NCI-H2107 treated with DMSO at 0.1 percent for 48 hours (cell line): ENCODE measurements at regions not wholly inside any gene's neighbourhood (a gene's known extent, or its start where the extent isn't known, plus 50 kb on each side); places are given as distances from the start of the nearest gene placed in this dataset.

ENCODE experiments used
- DNase-seq: peaks from one replicate; lab custom pipeline; 2025; ENCODE audit not compliant: unreplicated experiment; lab: John Stamatoyannopoulos, UW

GRCh38 chr11:127219704-127220103, 219.1 kb upstream of the KIRREL3 start:
- DNase-seq: no peak

GRCh38 chr11:127218275-127218608, 217.7 kb upstream of the KIRREL3 start:
- DNase-seq: no peak

- no peak for DNase-seq
These were observed 217.1 kb upstream of the KIRREL3 start for GRCh38 chr11:127217452-127218274.

- DNase-seq: no peak
These were observed 205.2 kb upstream of the KIRREL3 start for GRCh38 chr11:127205688-127206217.

- DNase-seq: no peak
These were observed 202.9 kb upstream of the KIRREL3 start for GRCh38 chr11:127203490-127203889.

GRCh38 chr11:127202105-127202504, 201.5 kb upstream of the KIRREL3 start:
- DNase-seq: no peak

- DNase-seq: no peak
These were observed 198.8 kb upstream of the KIRREL3 start for GRCh38 chr11:127199306-127199801.

- no peak for DNase-seq
These were observed 195.0 kb upstream of the KIRREL3 start for GRCh38 chr11:127195501-127196120.

GRCh38 chr11:127194521-127194920, 194.0 kb upstream of the KIRREL3 start:
- no peak for DNase-seq

- DNase-seq: no peak
These were observed 193.4 kb upstream of the KIRREL3 start for GRCh38 chr11:127193950-127194349.

GRCh38 chr11:127191689-127192088, 191.1 kb upstream of the KIRREL3 start:
- peak; percentile 3 for DNase-seq

GRCh38 chr11:127191261-127191660, 190.7 kb upstream of the KIRREL3 start:
- DNase-seq: no peak

- peak; percentile 45 for DNase-seq
These were observed 182.1 kb upstream of the KIRREL3 start for GRCh38 chr11:127182586-127183203.

GRCh38 chr11:127157225-127157624, 156.7 kb upstream of the KIRREL3 start:
- no peak for DNase-seq

GRCh38 chr11:127149410-127149809, 148.8 kb upstream of the KIRREL3 start:
- DNase-seq: no peak

- DNase-seq: no peak
These were observed 142.7 kb upstream of the KIRREL3 start for GRCh38 chr11:127143251-127143650.

- DNase-seq: no peak
These were observed 138.0 kb upstream of the KIRREL3 start for GRCh38 chr11:127138613-127139012.

- no peak for DNase-seq
These were observed 137.3 kb upstream of the KIRREL3 start for GRCh38 chr11:127137771-127138280.

GRCh38 chr11:127136438-127136837, 135.9 kb upstream of the KIRREL3 start:
- no peak for DNase-seq

- DNase-seq: no peak
These were observed 134.7 kb upstream of the KIRREL3 start for GRCh38 chr11:127135256-127135655.

GRCh38 chr11:127133061-127133460, 132.5 kb upstream of the KIRREL3 start:
- no peak for DNase-seq

GRCh38 chr11:127130321-127130720, 129.8 kb upstream of the KIRREL3 start:
- DNase-seq: no peak
